ENCODE measurements at regions not wholly inside any gene's neighbourhood (a gene's known extent, or its start where the extent isn't known, plus 50 kb on each side); places are given as distances from the start of the nearest gene placed in this dataset.
A peak's percentile ranks its signal among the peaks of the same experiment; 100 is the strongest.
"Not testable (repeated sequence)": the region's sequence is repeated elsewhere in the genome, so short reads cannot be mapped to it uniquely, and the experiment has no call there.

DNA sequence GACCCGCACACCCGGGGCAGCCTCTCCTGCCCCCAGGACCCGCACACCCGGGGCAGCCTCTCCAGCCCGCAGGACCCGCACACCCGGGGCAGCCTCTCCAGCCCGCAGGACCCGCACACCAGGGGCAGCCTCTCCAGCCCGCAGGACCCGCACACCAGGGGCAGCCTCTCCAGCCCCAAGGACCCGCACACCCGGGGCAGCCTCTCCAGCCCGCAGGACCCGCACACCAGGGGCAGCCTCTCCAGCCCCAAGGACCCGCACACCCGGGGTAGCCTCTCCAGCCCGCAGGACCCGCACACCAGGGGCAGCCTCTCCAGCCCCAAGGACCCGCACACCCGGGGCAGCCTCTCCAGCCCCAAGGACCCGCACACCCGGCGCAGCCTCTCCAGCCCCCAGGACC, 108.5 kb downstream of the PDGFA start:
- H3K4me3 ChIP-seq (ENCODE audit: low read length); H3K4me3 Mint-ChIP-seq; POLR2A ChIA-PET; H3K27me3 ChIP-seq (ENCODE audit: insufficient read depth, low read length, poor library complexity, severe bottlenecking); H3K27ac Mint-ChIP-seq; H3K36me3 Mint-ChIP-seq; CTCF ChIA-PET; H3K36me3 ChIP-seq (ENCODE audit: insufficient read depth, low read length); H3K9me3 Mint-ChIP-seq; H3K4me1 ChIP-seq (ENCODE audit: insufficient read depth, low read length); H3K27ac ChIP-seq (ENCODE audit: low read depth, low read length); H3K9me3 ChIP-seq (ENCODE audit: low read length); H3K4me1 Mint-ChIP-seq: not testable (repeated sequence)
- DNase-seq: peak in 1 of 5 donors; percentile 11
- H3K27me3 Mint-ChIP-seq: peaks cover 4 to 18% of the 10 kb centered on the region in 2 donors

DNA sequence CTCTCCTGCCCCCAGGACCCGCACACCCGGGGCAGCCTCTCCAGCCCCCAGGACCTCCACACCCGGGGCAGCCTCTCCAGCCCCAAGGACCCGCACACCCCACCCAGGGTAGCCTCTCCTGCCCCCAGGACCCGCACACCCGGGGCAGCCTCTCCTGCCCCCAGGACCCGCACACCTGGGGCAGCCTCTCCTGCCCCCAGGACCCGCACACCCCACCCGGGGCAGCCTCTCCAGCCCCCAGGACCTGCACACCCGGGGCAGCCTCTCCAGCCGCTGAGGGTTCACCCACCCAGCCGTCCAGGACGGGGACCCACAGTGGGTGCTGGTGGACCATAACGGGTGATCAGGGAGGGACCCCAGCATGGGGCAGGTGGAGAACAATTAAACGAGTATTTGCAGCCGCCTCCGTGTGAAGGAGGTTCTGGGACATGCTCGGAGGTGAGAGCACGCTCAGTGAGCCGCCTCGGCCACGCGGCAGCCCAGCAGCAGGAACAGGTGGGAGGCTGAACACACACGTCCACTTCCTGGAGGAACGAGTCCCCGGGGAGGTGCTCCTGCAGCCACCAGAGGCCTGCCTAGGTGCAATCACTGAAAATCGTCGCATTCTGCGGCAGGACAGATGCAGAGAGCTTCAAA, 107.9 kb downstream of the PDGFA start:
- H3K27me3 Mint-ChIP-seq: peaks cover 3 to 11% of the 10 kb centered on the region in 2 donors
- H3K27ac ChIP-seq (ENCODE audit: low read depth, low read length): no peak overlapping the region

DNA sequence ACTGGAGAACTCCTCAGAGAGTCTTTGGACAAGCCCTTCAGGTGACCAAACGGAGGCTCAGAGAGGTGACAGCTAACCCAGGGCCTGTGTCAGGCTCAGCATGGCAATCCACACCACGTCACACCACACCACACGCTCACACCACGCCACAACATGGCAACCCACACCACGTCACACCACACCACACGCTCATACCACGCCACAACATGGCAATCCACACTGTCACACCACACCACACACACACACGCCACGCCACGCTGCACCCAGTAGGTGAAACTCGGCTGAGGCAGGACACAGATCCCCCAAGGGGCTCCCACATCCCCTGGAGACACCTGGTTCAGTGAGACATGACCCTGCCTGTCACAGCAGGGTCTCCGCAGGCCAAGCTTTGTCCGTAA, 107.3 kb downstream of the PDGFA start:
- ChIA-PET POLR2A (no interaction called here), CTCF (no interaction called here)
- Mint-ChIP-seq H3K4me1 (no peaks in the 10 kb centered on the region), H3K27ac (peak overlapping the region in 1 of 8 donors; percentile 0), H3K4me3 (no peak overlapping the region), H3K36me3 (no peaks in the 10 kb centered on the region), H3K9me3 (peaks cover 0 to 1% (median 0%) of the 10 kb centered on the region in 5 donors), H3K27me3 (peaks cover 3 to 6% of the 10 kb centered on the region in 2 donors)
- Histone ChIP-seq H3K4me3 (ENCODE audit: low read length) (no peak overlapping the region), H3K27ac (ENCODE audit: low read depth, low read length) (no peak overlapping the region), H3K9me3 (ENCODE audit: low read length) (no peaks in the 10 kb centered on the region), H3K4me1 (ENCODE audit: insufficient read depth, low read length) (no peaks in the 10 kb centered on the region), H3K36me3 (ENCODE audit: insufficient read depth, low read length) (no peaks in the 10 kb centered on the region), H3K27me3 (ENCODE audit: insufficient read depth, low read length, poor library complexity, severe bottlenecking) (no peaks in the 10 kb centered on the region)
- peak in 1 of 5 donors; percentile 9 for DNase-seq

More for the DNA sequence above, 107.9 kb downstream of the PDGFA start:
- no peak overlapping the region for H3K4me3 ChIP-seq (ENCODE audit: low read length)
- H3K4me3 Mint-ChIP-seq: no peak overlapping the region
- DNase-seq: peak in 1 of 5 donors; percentile 18
- no peaks in the 10 kb centered on the region for H3K4me1 Mint-ChIP-seq
- no peaks in the 10 kb centered on the region for H3K36me3 Mint-ChIP-seq
- H3K27me3 ChIP-seq (ENCODE audit: insufficient read depth, low read length, poor library complexity, severe bottlenecking): no peaks in the 10 kb centered on the region
- no peaks in the 10 kb centered on the region for H3K36me3 ChIP-seq (ENCODE audit: insufficient read depth, low read length)
- ChIA-PET CTCF (no interaction called here), POLR2A (no interaction called here)
- H3K9me3 ChIP-seq (ENCODE audit: low read length): no peaks in the 10 kb centered on the region
- H3K9me3 Mint-ChIP-seq: no peaks in the 10 kb centered on the region
- H3K27ac Mint-ChIP-seq: no peak overlapping the region
- no peaks in the 10 kb centered on the region for H3K4me1 ChIP-seq (ENCODE audit: insufficient read depth, low read length)

DNA sequence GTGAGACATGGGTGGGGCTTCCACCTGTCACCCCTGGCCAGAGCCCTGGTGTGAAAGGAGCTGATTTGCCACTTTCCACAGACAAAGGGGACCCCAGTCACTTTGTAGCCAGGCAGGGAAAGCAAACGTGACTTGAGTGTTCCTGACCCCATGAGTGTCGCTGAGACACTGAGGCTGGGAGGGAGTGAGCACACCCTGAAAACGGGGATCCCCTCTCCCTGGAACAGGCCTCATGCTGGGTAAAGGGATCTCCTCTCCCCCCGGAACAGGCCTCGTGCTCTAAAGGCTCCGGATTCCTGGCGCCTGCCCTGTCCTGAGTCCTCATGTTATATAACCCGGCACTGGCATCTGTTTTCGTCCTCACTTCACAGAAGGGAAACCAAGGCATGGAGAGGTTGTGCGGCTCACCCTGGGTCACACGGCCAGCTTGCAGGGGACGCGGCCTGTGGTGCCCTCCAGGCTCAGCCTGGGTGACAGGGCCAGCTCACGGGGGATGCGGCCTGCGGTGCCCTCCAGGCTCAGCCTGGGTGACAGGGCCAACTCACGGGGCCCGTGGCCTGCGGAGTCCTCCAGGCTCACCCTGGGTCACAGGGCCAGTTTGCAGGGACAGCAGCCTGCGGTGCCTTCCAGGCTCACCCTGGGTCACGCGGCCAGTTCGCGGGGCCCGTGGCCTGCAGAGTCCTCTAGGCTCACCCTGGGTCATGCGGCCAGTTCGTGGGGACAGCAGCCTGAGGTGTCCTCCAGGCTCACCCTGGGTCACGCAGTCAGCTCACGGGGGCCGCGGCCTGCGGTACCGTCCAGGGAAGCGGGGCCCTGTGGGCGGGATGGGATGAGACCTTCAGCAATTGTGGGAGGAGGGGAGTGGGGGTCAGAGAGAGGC, 104.7 kb downstream of the PDGFA start:
- no peaks in the 10 kb centered on the region for H3K4me1 Mint-ChIP-seq
- Histone ChIP-seq H3K36me3 (ENCODE audit: insufficient read depth, low read length) (no peaks in the 10 kb centered on the region), H3K9me3 (ENCODE audit: low read length) (peaks cover 5% of the 10 kb centered on the region), H3K4me1 (ENCODE audit: insufficient read depth, low read length) (no peaks in the 10 kb centered on the region), H3K27ac (ENCODE audit: low read depth, low read length) (no peak overlapping the region), H3K4me3 (ENCODE audit: low read length) (no peak overlapping the region), H3K27me3 (ENCODE audit: insufficient read depth, low read length, poor library complexity, severe bottlenecking) (no peaks in the 10 kb centered on the region)
- POLR2A ChIA-PET: no interaction called here
- H3K4me3 Mint-ChIP-seq: no peak overlapping the region
- peak in 1 of 5 donors; percentile 42 for DNase-seq
- H3K27ac Mint-ChIP-seq: no peak overlapping the region
- H3K36me3 Mint-ChIP-seq: peaks cover 0 to 5% (median 3%) of the 10 kb centered on the region in 3 donors
- peaks cover 2 to 6% (median 4%) of the 10 kb centered on the region in 5 donors for H3K9me3 Mint-ChIP-seq
- CTCF ChIA-PET: no interaction called here
- H3K27me3 Mint-ChIP-seq: peaks cover 0 to 3% of the 10 kb centered on the region in 2 donors

DNA sequence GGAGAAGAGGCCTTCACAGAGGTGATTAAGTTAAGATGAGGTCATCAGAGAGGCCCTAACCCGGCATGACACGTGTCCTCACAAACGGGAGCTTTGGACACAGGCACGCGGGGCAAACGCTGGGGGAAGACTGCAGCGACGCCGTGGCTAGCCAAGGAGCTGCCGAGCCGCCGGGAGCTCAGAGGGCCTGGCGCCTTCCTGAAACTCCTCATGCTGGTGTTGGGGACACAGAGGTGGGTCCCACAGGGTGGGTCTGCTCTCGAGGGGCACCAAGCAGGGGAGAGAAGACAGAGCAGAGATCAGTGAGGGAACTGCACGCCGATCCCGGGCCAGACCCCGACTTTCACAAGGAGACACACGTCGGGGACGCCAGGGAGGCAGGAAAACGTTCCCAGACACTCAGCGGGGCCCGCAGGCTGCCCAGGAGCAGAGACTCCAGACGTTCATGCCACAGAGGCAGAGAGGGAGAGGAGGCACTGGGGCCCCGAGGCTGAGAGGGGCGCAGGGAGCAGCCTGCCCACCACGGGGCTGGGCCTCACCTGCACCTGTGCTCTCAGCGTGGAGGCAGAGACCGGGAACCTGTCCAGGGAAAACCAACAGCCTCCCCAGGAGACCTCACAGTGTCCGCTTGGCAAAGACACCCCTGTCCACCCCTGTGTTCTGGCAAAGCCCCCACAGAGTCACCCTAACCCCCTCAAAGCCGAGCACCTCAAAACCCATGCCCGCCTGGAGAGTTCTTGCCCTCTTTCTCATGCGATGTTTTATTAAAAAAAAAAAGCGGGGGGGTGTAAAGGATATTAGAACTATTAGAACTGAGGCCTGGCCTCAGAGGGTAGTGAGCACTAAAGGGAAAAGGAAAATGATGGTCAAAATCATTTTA, 103.8 kb downstream of the PDGFA start:
- Histone ChIP-seq H3K9me3 (ENCODE audit: low read length) (peaks cover 5% of the 10 kb centered on the region), H3K27me3 (ENCODE audit: insufficient read depth, low read length, poor library complexity, severe bottlenecking) (no peaks in the 10 kb centered on the region), H3K4me1 (ENCODE audit: insufficient read depth, low read length) (no peaks in the 10 kb centered on the region), H3K36me3 (ENCODE audit: insufficient read depth, low read length) (no peaks in the 10 kb centered on the region), H3K27ac (ENCODE audit: low read depth, low read length) (no peak overlapping the region), H3K4me3 (ENCODE audit: low read length) (no peak overlapping the region)
- Mint-ChIP-seq H3K9me3 (peaks cover 2 to 6% (median 4%) of the 10 kb centered on the region in 5 donors), H3K4me3 (no peak overlapping the region), H3K27ac (no peak overlapping the region), H3K27me3 (peaks cover 0 to 3% of the 10 kb centered on the region in 2 donors), H3K4me1 (no peaks in the 10 kb centered on the region), H3K36me3 (peaks cover 0 to 5% (median 3%) of the 10 kb centered on the region in 3 donors)
- DNase-seq: peak in 1 of 5 donors; percentile 14
- ChIA-PET CTCF (no interaction called here), POLR2A (no interaction called here)

DNA sequence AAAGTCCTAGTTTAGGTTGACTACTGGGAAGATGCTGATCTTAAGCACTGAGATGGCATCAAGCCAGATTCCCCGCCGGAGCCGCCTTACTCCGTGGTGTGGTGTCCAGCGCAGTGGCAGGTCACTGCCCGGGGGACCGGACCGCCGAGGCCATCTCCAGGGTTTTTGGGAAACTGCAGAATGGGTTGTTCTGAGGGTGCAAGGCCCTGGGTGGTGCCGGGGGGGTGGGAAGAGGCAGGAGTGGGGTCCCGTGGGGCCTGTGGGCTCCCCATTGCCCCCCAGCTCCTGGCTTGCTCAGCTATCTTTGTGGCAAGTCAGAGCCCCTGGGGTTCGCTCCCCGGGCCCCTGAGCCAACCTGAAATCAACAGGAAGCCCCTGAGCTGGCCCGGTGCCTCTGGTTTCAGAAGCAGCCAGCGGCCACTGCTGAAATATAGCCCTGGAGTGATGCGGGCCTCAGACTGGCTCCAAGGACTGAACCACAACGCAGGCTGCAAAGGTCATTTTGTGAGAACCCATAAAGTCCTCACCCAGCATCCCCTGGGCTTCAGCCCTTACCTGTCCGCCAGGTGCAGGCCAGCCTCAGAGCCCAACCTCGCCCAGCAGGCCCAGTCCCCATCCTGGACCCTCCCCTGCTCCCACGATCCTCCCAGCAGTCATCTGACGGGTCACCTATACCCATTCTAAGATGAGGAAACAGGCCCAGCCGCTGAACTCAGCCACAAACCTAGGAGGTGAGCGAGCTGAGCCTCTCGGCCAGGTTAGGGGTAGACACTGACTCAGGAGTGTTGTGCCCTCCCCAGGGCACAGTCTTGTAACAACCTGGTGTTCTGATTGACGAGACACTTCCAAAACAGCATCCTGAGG, 102.7 kb downstream of the PDGFA start:
- H3K36me3 Mint-ChIP-seq: peaks cover 0 to 5% (median 3%) of the 10 kb centered on the region in 3 donors
- ChIA-PET CTCF (no interaction called here), POLR2A (no interaction called here)
- H3K27ac Mint-ChIP-seq: no peak overlapping the region
- H3K9me3 Mint-ChIP-seq: peaks cover 2 to 6% (median 4%) of the 10 kb centered on the region in 5 donors
- peaks cover 0 to 3% of the 10 kb centered on the region in 2 donors for H3K27me3 Mint-ChIP-seq
- DNase-seq: peak in 1 of 5 donors; percentile 46
- Histone ChIP-seq H3K4me3 (ENCODE audit: low read length) (no peak overlapping the region), H3K4me1 (ENCODE audit: insufficient read depth, low read length) (no peaks in the 10 kb centered on the region), H3K27me3 (ENCODE audit: insufficient read depth, low read length, poor library complexity, severe bottlenecking) (no peaks in the 10 kb centered on the region), H3K27ac (ENCODE audit: low read depth, low read length) (no peak overlapping the region), H3K36me3 (ENCODE audit: insufficient read depth, low read length) (no peaks in the 10 kb centered on the region), H3K9me3 (ENCODE audit: low read length) (peaks cover 5% of the 10 kb centered on the region)
- H3K4me3 Mint-ChIP-seq: no peak overlapping the region
- H3K4me1 Mint-ChIP-seq: no peaks in the 10 kb centered on the region

DNA sequence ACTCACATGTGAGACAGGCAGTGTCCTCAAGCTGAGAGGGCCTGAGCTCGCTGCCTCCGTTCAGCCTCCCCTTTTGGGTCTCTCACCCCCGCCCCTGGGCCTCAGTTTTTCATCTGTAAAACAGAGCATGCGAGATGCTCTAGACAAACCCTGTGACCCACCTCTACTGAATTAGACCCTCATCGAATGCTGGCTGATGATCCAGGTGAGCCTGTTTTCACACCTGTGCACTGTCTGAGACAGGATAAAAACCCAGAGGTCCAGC, 102.1 kb downstream of the PDGFA start:
- peaks cover 2 to 6% (median 4%) of the 10 kb centered on the region in 5 donors for H3K9me3 Mint-ChIP-seq
- no peak overlapping the region for H3K27ac Mint-ChIP-seq
- peaks cover 5% of the 10 kb centered on the region for H3K9me3 ChIP-seq (ENCODE audit: low read length)
- H3K4me1 Mint-ChIP-seq: no peaks in the 10 kb centered on the region
- no peak for DNase-seq
- H3K4me3 ChIP-seq (ENCODE audit: low read length): no peak overlapping the region
- H3K27me3 ChIP-seq (ENCODE audit: insufficient read depth, low read length, poor library complexity, severe bottlenecking): no peaks in the 10 kb centered on the region
- CTCF ChIA-PET: no interaction called here
- peaks cover 0 to 1% of the 10 kb centered on the region in 2 donors for H3K27me3 Mint-ChIP-seq
- no peaks in the 10 kb centered on the region for H3K4me1 ChIP-seq (ENCODE audit: insufficient read depth, low read length)
- POLR2A ChIA-PET: no interaction called here
- H3K36me3 ChIP-seq (ENCODE audit: insufficient read depth, low read length): no peaks in the 10 kb centered on the region
- no peak overlapping the region for H3K4me3 Mint-ChIP-seq
- H3K27ac ChIP-seq (ENCODE audit: low read depth, low read length): no peak overlapping the region
- peaks cover 0 to 5% (median 3%) of the 10 kb centered on the region in 3 donors for H3K36me3 Mint-ChIP-seq
